Skeletal muscle tissue (tissue), 3 donors: ENCODE measurements at regions not wholly inside any gene's neighbourhood (a gene's known extent, or its start where the extent isn't known, plus 50 kb on each side); places are given as distances from the start of the nearest gene placed in this dataset.

Source experiments
- H3K27ac ChIP-seq: one replicate; pipeline ENCODE4 v1.7.0; 2013; ENCODE audit warnings: mild to moderate bottlenecking, low read depth, low read length, inconsistent platforms
- H3K27me3 ChIP-seq, 3 donors: one replicate each; pipeline ENCODE4 v1.7.0; 2013; ENCODE audit warnings: low read length in 3 of 3; ENCODE audit not compliant: control insufficient read depth in 3 of 3, insufficient read depth in 3 of 3
- H3K36me3 ChIP-seq, 3 donors: one replicate each; pipeline ENCODE4 v1.7.0; 2013; ENCODE audit warnings: low read length in 3 of 3; ENCODE audit not compliant: control insufficient read depth in 3 of 3, insufficient read depth in 3 of 3
- H3K4me1 ChIP-seq, 3 donors: one replicate each; pipeline ENCODE4 v1.7.0; 2013; ENCODE audit warnings: low read length in 3 of 3, mild to moderate bottlenecking in 3 of 3; ENCODE audit not compliant: control insufficient read depth in 3 of 3, insufficient read depth in 3 of 3
- H3K4me3 ChIP-seq, 3 donors: one replicate each; pipeline ENCODE4 v1.7.0; 2013; ENCODE audit warnings: low read length in 3 of 3
- H3K9ac ChIP-seq, 3 donors: one replicate each; pipeline ENCODE4 v1.7.0; 2013; ENCODE audit warnings: low read length in 3 of 3, mild to moderate bottlenecking in 3 of 3, moderate library complexity in 2 of 3, low read depth in 1 of 3
- H3K9me3 ChIP-seq, 3 donors: one replicate each; pipeline ENCODE4 v1.7.0; 2013; ENCODE audit warnings: low read length in 3 of 3; ENCODE audit not compliant: control insufficient read depth in 3 of 3
- donor health status: Osteomylitis.

DNA sequence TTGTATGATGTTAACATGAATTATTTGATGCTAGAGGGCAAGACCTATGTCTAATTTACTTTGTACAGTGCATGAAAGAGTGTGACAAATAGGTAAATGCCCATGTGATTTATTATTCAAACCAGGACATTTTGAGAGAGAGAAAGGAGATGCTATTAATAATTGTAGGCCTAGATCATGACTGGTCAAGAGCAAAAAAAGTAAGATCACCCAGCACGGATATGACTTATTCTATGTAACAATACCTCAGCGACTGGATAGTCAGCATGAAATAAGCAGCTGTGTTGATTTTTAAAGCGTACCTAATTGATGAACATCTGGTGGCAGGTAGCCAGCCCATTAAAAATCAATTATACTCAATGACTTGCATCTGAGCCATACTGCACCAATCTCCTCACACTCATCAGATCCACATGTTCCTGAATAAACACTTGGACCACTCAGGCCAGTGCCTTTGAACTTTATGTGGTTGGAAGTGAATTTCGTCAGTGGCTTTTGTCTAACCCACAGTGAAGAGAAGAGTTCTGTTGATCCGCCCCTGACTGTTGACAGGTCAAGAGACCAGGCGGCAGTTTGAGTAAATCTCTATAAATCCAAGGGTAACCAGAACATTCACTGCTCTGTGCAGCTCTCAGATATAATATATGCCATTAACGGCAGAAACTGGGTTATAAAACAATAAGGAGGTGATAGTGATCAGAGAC, 435.3 kb downstream of the MDFIC start:
- Histone ChIP-seq H3K27ac (no peak overlapping the region), H3K9me3 (no peaks in the 10 kb centered on the region), H3K4me1 (no peaks in the 10 kb centered on the region), H3K9ac (no peak overlapping the region), H3K4me3 (no peak overlapping the region), H3K36me3 (no peaks in the 10 kb centered on the region), H3K27me3 (no peaks in the 10 kb centered on the region)

DNA sequence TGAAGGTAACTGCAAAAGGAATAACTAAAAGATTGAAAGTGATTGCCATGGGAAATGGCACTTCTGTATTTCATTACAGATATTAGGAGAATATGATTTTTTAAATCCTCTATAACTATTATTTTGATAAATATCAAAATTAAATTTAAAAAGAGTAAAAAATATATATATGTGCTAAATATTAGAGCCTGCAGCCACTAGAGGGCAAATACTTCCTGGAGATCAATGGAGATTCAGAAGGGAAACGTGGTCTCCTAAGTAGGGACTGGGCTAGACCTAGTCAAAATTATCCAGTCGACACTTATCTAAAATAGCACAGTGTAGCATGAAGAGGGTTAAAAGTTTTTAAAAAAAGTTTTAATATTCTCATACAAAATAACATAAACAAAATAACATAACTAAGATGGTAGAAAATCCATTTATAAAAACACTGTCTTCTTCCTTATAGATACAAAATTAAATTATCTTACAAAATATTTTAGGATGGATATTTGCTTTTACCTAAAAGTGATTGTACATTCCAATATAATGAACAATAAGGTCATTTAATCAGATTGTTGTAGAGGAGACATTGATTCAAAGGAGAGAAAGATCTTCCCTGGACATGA, 434.3 kb downstream of the MDFIC start:
- Histone ChIP-seq H3K9ac (no peak overlapping the region), H3K4me1 (no peaks in the 10 kb centered on the region), H3K9me3 (no peaks in the 10 kb centered on the region), H3K27me3 (no peaks in the 10 kb centered on the region), H3K36me3 (no peaks in the 10 kb centered on the region), H3K4me3 (no peak overlapping the region), H3K27ac (no peak overlapping the region)

GRCh38 chr7:115354925-115355324, 433.0 kb downstream of the MDFIC start:
- Histone ChIP-seq H3K27ac (no peak overlapping the region), H3K9ac (no peak overlapping the region), H3K4me1 (no peaks in the 10 kb centered on the region), H3K27me3 (no peaks in the 10 kb centered on the region), H3K4me3 (no peak overlapping the region), H3K9me3 (no peaks in the 10 kb centered on the region), H3K36me3 (no peaks in the 10 kb centered on the region)

DNA sequence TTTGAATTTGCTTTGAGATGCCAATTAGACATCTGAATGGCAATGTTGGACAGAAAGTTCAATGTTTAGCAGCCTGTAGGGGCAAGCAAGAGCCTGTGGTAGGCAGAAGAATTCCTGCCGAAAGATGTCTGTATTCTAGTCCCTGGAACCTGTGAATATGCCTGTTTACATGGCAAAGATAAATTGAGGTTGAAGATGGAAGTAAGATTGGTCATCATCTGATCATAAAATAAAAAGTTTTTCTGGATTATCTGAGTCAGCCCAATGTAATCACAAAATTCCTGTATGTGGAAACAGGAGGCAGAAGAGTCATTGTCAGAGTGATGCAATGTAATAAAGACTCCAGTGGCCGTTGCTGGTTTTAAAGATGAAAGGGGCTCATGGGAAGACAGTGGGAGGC, 430.5 kb downstream of the MDFIC start:
- Histone ChIP-seq H3K36me3 (no peaks in the 10 kb centered on the region), H3K9ac (no peak overlapping the region), H3K27me3 (no peaks in the 10 kb centered on the region), H3K27ac (no peak overlapping the region), H3K4me1 (no peaks in the 10 kb centered on the region), H3K4me3 (no peak overlapping the region), H3K9me3 (no peaks in the 10 kb centered on the region)

DNA sequence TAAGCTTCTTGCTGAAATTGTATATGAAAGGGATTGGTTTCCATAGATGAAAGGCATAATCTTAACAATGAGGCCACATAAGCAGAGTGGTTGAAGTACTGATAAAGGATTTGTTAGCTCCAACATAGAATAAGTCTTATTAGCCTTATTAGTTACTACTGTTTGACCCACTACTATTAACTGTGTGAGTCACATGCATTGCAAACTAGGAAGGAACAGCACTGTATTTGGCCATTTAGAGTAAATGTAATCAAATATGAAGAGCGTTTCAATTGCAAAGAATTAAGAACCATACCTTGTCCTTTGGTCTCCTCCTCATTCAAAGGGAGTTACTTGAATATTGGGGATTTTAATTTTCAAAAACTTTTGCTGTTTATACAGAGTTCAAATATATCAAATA, 428.9 kb downstream of the MDFIC start:
- Histone ChIP-seq H3K9ac (no peak overlapping the region), H3K27me3 (no peaks in the 10 kb centered on the region), H3K27ac (no peak overlapping the region), H3K9me3 (no peaks in the 10 kb centered on the region), H3K4me3 (no peak overlapping the region), H3K4me1 (no peaks in the 10 kb centered on the region), H3K36me3 (no peaks in the 10 kb centered on the region)

- Histone ChIP-seq H3K9ac (no peak overlapping the region), H3K9me3 (no peaks in the 10 kb centered on the region), H3K4me1 (no peaks in the 10 kb centered on the region), H3K27ac (no peak overlapping the region), H3K4me3 (no peak overlapping the region), H3K27me3 (no peaks in the 10 kb centered on the region), H3K36me3 (no peaks in the 10 kb centered on the region)
These were observed 427.7 kb downstream of the MDFIC start for GRCh38 chr7:115349635-115350034.

DNA sequence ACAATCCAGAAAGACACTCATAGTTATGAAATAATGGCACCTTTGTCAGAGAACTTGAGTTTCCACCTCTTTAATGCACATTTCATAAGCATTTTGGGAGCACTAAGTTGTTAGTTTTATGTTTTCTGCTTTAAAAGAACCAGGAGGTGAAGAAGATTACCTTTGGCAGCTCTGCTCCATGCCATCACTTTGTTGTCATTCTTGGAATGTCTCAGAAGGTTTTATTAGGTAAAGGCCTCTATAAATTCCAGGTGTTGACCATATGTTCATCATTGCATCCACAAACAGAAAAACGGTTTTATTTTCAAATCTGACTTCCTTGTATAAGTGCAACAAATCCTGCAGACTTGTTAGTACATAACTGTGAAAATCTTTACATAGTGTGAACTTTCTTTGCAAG, 424.8 kb downstream of the MDFIC start:
- H3K9ac ChIP-seq = no peak overlapping the region
- no peaks in the 10 kb centered on the region for H3K36me3 ChIP-seq

DNA sequence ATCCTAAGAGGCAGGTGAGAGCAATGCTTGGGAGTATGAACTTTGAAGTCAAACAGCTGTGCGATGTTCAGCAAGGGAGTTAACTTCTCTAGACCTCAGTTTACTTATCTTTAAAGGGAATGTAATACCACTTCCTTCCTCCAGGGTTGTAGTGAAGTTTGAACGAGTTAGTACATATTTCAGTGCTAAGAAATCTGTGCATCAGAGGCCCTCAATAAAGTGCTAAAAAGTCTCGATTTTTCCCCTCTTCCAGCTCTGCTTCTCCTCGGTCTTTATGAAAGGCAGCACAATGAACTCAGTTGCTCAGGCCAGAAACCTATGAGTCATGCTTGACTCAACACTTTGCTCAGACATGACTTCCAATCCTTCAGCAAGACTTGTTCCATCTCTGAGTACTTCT, 418.9 kb downstream of the MDFIC start:
- Histone ChIP-seq H3K9ac (no peak overlapping the region), H3K4me3 (no peak overlapping the region), H3K27me3 (no peaks in the 10 kb centered on the region), H3K4me1 (no peaks in the 10 kb centered on the region), H3K36me3 (no peaks in the 10 kb centered on the region), H3K27ac (no peak overlapping the region), H3K9me3 (no peaks in the 10 kb centered on the region)

More for the DNA sequence above, 424.8 kb downstream of the MDFIC start:
- H3K4me1 ChIP-seq = no peaks in the 10 kb centered on the region
- no peak overlapping the region for H3K27ac ChIP-seq
- no peaks in the 10 kb centered on the region for H3K27me3 ChIP-seq
- no peaks in the 10 kb centered on the region for H3K9me3 ChIP-seq
- no peak overlapping the region for H3K4me3 ChIP-seq

DNA sequence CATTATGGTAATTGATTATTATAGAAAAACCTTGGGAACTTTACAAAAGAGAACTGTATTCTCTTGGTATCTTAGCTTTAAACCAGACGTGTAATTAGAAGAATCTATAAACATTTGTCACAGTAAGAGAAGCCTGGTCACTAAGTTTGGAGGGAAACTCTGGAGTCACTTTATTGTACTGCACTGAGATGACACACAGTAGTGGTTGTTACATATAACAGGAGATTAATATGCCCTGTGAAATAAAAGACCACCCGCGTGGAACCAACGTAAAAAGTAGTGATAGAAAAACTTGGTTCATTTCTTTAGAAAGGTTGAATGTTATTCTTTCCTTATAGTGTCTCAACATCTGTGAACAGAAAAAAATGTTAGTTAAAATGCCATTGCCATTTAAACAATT, 416.1 kb downstream of the MDFIC start:
- Histone ChIP-seq H3K4me1 (no peaks in the 10 kb centered on the region), H3K27me3 (no peaks in the 10 kb centered on the region), H3K9ac (no peak overlapping the region), H3K4me3 (no peak overlapping the region), H3K9me3 (no peaks in the 10 kb centered on the region), H3K27ac (no peak overlapping the region), H3K36me3 (no peaks in the 10 kb centered on the region)

- Histone ChIP-seq H3K9me3 (no peaks in the 10 kb centered on the region), H3K4me1 (no peaks in the 10 kb centered on the region), H3K4me3 (no peak overlapping the region), H3K9ac (no peak overlapping the region), H3K36me3 (no peaks in the 10 kb centered on the region), H3K27ac (no peak overlapping the region), H3K27me3 (no peaks in the 10 kb centered on the region)
These were observed 410.8 kb downstream of the MDFIC start for GRCh38 chr7:115332691-115333090.
